Fibroblast of lung (primary cell): ENCODE measurements at regions not wholly inside any gene's neighbourhood (a gene's known extent, or its start where the extent isn't known, plus 50 kb on each side); places are given as distances from the start of the nearest gene placed in this dataset.

Source experiments
- DNase-seq, 2 donors: peaks; one replicate each; pipeline versions ENCODE4 v3.0.0 to v3.0.0-alpha.2; 2010; ENCODE audit warnings: low read depth in 2 of 2
- H2AFZ ChIP-seq: 2 replicates; pipeline ENCODE4 v1.5.1; 2012; ENCODE audit warnings: low read length, control low read depth, inconsistent platforms
- H3K27ac ChIP-seq: 2 replicates; pipeline ENCODE4 v1.5.1; 2011; ENCODE audit warnings: low read length, control low read depth; ENCODE audit not compliant: insufficient read depth
- H3K27me3 ChIP-seq: 2 replicates; pipeline ENCODE4 v1.5.1; 2011; ENCODE audit warnings: mild to moderate bottlenecking, low read length; ENCODE audit not compliant: control insufficient read depth, insufficient read depth
- H3K36me3 ChIP-seq: 2 replicates; pipeline ENCODE4 v1.5.1; 2011; ENCODE audit warnings: low read length; ENCODE audit not compliant: control insufficient read depth, insufficient read depth
- H3K4me1 ChIP-seq: 2 replicates; pipeline ENCODE4 v1.5.1; 2011; ENCODE audit warnings: low read length; ENCODE audit not compliant: control insufficient read depth, insufficient read depth; ENCODE audit errors: extremely low read depth
- H3K4me2 ChIP-seq: 2 replicates; pipeline ENCODE4 v1.5.1; 2011; ENCODE audit warnings: low read length, control low read depth; ENCODE audit not compliant: insufficient read depth; ENCODE audit errors: extremely low read depth
- H3K4me3 ChIP-seq, 4 experiments: fragments of 200-600 bp in 1 of 4; sonication (generic) in 1 of 4; replicated peaks in 1 of 4; 2 replicates each; pipeline ENCODE4 v1.5.1; 2011 to 2016; ENCODE audit warnings: low read length in 4 of 4, low read depth in 3 of 4, mild to moderate bottlenecking in 3 of 4, control low read depth in 2 of 4, inconsistent platforms in 1 of 4, mixed read lengths in 1 of 4; ENCODE audit not compliant: insufficient read depth in 1 of 4; ENCODE audit errors: control extremely low read depth in 1 of 4
- H3K79me2 ChIP-seq: 2 replicates; pipeline ENCODE4 v1.5.1; 2012; ENCODE audit warnings: mild to moderate bottlenecking, low read length, inconsistent platforms; ENCODE audit not compliant: control insufficient read depth, insufficient read depth
- H3K9ac ChIP-seq: 2 replicates; pipeline ENCODE4 v1.5.1; 2011; ENCODE audit warnings: mild to moderate bottlenecking, low read length, control low read depth; ENCODE audit not compliant: insufficient read depth
- H3K9me3 ChIP-seq: 2 replicates; pipeline ENCODE4 v1.5.1; 2012; ENCODE audit warnings: low read depth, low read length; ENCODE audit not compliant: control insufficient read depth, insufficient read depth
- H4K20me1 ChIP-seq: 2 replicates; pipeline ENCODE4 v1.5.1; 2011; ENCODE audit warnings: low read length; ENCODE audit not compliant: control insufficient read depth, insufficient read depth; ENCODE audit errors: extremely low read depth
- CTCF ChIP-seq, 2 donors: IDR thresholded peaks in 1 of 2; conservative IDR thresholded peaks in 1 of 2; 1 replicate in 1 of 2; 2 replicates in 1 of 2; pipeline ENCODE4 v1.5.1; 2011 to 2012; ENCODE audit warnings: low read length in 2 of 2, control low read depth in 1 of 2, inconsistent platforms in 1 of 2, low read depth in 1 of 2, mild to moderate bottlenecking in 1 of 2
- EZH2 ChIP-seq: IDR thresholded peaks from 2 replicates; pipeline ENCODE4 v1.5.1; 2012; ENCODE audit warnings: low read length, control low read depth, mild to moderate bottlenecking; ENCODE audit errors: missing control alignments

- H4K20me1 ChIP-seq, result no peaks in the 10 kb centered on the region
- no peaks in the 10 kb centered on the region for H3K79me2 ChIP-seq
- H3K4me3 ChIP-seq, result no peak overlapping the region
- no peak overlapping the region for H3K4me2 ChIP-seq
- H3K9ac ChIP-seq, result no peak overlapping the region
- H3K4me1 ChIP-seq, result no peaks in the 10 kb centered on the region
- H3K9me3 ChIP-seq, result no peaks in the 10 kb centered on the region
- no peak overlapping the region for H3K27ac ChIP-seq
- no peak for DNase-seq
- no peaks in the 10 kb centered on the region for H3K27me3 ChIP-seq
- no peak overlapping the region for H2AFZ ChIP-seq
- TF ChIP-seq CTCF (conservative IDR thresholded peaks at IDR 0.05 in 1 of 2, IDR thresholded peaks at IDR 0.05 in 1 of 2; ENCODE audit: low read depth in 1 of 2, low read length in 2 of 2) (no peak), EZH2 (no peak)
- no peaks in the 10 kb centered on the region for H3K36me3 ChIP-seq
Observed at GRCh38 chr10:46225597-46225996, 61.2 kb upstream of the ANTXRL start.

GRCh38 chr10:46226232-46226631, 60.6 kb upstream of the ANTXRL start:
- no peaks in the 10 kb centered on the region for H3K9me3 ChIP-seq
- no peaks in the 10 kb centered on the region for H3K79me2 ChIP-seq
- H3K4me3 ChIP-seq, result no peak overlapping the region
- TF ChIP-seq CTCF (conservative IDR thresholded peaks at IDR 0.05 in 1 of 2, IDR thresholded peaks at IDR 0.05 in 1 of 2; ENCODE audit: low read depth in 1 of 2, low read length in 2 of 2), result no peak
- TF ChIP-seq EZH2, result no peak
- H4K20me1 ChIP-seq, result no peaks in the 10 kb centered on the region
- no peak for DNase-seq
- no peak overlapping the region for H3K4me2 ChIP-seq
- no peak overlapping the region for H2AFZ ChIP-seq
- no peaks in the 10 kb centered on the region for H3K36me3 ChIP-seq
- no peaks in the 10 kb centered on the region for H3K27me3 ChIP-seq
- H3K4me1 ChIP-seq, result no peaks in the 10 kb centered on the region
- H3K9ac ChIP-seq, result no peak overlapping the region
- H3K27ac ChIP-seq, result no peak overlapping the region

GRCh38 chr10:46226900-46227558, 59.8 kb upstream of the ANTXRL start:
- Histone ChIP-seq H3K79me2 (no peaks in the 10 kb centered on the region), H3K36me3 (no peaks in the 10 kb centered on the region), H2AFZ (no peak overlapping the region), H3K9me3 (no peaks in the 10 kb centered on the region), H3K4me2 (no peak overlapping the region), H3K4me1 (no peaks in the 10 kb centered on the region), H3K4me3 (no peak overlapping the region), H3K27ac (no peak overlapping the region), H3K9ac (no peak overlapping the region), H4K20me1 (no peaks in the 10 kb centered on the region), H3K27me3 (no peaks in the 10 kb centered on the region)
- DNase-seq, result no peak
- no peak for TF ChIP-seq CTCF (conservative IDR thresholded peaks at IDR 0.05 in 1 of 2, IDR thresholded peaks at IDR 0.05 in 1 of 2; ENCODE audit: low read depth in 1 of 2, low read length in 2 of 2)
